ENCODE measurements at regions not wholly inside any gene's neighbourhood (a gene's known extent, or its start where the extent isn't known, plus 50 kb on each side); places are given as distances from the start of the nearest gene placed in this dataset.

GRCh38 chr2:18230668-18231067, 329.8 kb downstream of the RDH14 start:
- H3K79me2 ChIP-seq (ENCODE audit: low read depth), result no peaks in the 10 kb centered on the region
- intact Hi-C loops (cut with micrococcal nuclease; ENCODE audit: unreplicated experiment), result loop anchor here (10.0 kb wide), 1 partner anchor 144 kb away; no protein-coding TSS in a partner anchor
- H2AFZ ChIP-seq, result no peak overlapping the region
- POLR2A ChIA-PET (ENCODE audit: unreplicated experiment), result no interaction called here
- DNase-seq, result no peak
- H3K27ac ChIP-seq, result no peak overlapping the region
- H3K36me3 ChIP-seq (ENCODE audit: low read depth), result no peaks in the 10 kb centered on the region
- TF ChIP-seq CTCF (conservative IDR thresholded peaks at IDR 0.05) (no peak), EZH2 (IDR thresholded peaks at IDR 0.05; ENCODE audit: low read depth) (no peak)
- no peaks in the 10 kb centered on the region for H3K27me3 ChIP-seq (ENCODE audit: insufficient read depth, low read depth)
- H4K20me1 ChIP-seq (ENCODE audit: insufficient read depth), result no peaks in the 10 kb centered on the region
- H3K4me3 ChIP-seq, result no peak overlapping the region
- peaks cover 8% of the 10 kb centered on the region; the same call in 1 of the 2 replicates for H3K9me3 ChIP-seq (ENCODE audit: insufficient read depth, low read depth)
- no TSS peak for BruUV-seq (replicated peaks)
- H3F3A ChIP-seq (ENCODE audit: insufficient read depth, low read depth), result no peaks in the 10 kb centered on the region; the same call in 1 of the 2 replicates
- H3K4me1 ChIP-seq (replicated peaks; ENCODE audit: insufficient read depth), result peaks cover 29% of the 10 kb centered on the region
- 0 out of 2 replicates have a peak, but pooled peaks cover 3% of the 10 kb centered on the region for H3K9me2 ChIP-seq (ENCODE audit: insufficient read depth)
- H3K4me2 ChIP-seq, result no peak overlapping the region
- CTCF ChIA-PET, result no interaction called here

GRCh38 chr2:18219676-18220075, 340.8 kb downstream of the RDH14 start:
- Histone ChIP-seq H2AFZ (no peak overlapping the region), H3K79me2 (ENCODE audit: low read depth) (no peaks in the 10 kb centered on the region), H3K27me3 (ENCODE audit: insufficient read depth, low read depth) (no peaks in the 10 kb centered on the region), H4K20me1 (ENCODE audit: insufficient read depth) (no peaks in the 10 kb centered on the region), H3K36me3 (ENCODE audit: low read depth) (no peaks in the 10 kb centered on the region), H3K27ac (no peak overlapping the region), H3K4me3 (no peak overlapping the region), H3K9me2 (ENCODE audit: insufficient read depth) (no peaks in the 10 kb centered on the region), H3K4me1 (replicated peaks; ENCODE audit: insufficient read depth) (no peaks in the 10 kb centered on the region), H3F3A (ENCODE audit: insufficient read depth, low read depth) (no peaks in the 10 kb centered on the region), H3K4me2 (no peak overlapping the region), H3K9me3 (ENCODE audit: insufficient read depth, low read depth) (no peaks in the 10 kb centered on the region)
- intact Hi-C loops (cut with micrococcal nuclease; ENCODE audit: unreplicated experiment), result no loop called here
- no TSS peak for BruUV-seq (replicated peaks)
- DNase-seq, result no peak
- ChIA-PET POLR2A (ENCODE audit: unreplicated experiment) (no interaction called here), CTCF (no interaction called here)
- TF ChIP-seq EZH2 (IDR thresholded peaks at IDR 0.05; ENCODE audit: low read depth), result no peak
- no peak; the same call in 1 of the 2 replicates for TF ChIP-seq CTCF (conservative IDR thresholded peaks at IDR 0.05)

GRCh38 chr2:18218160-18218933, 339.9 kb downstream of the KCNS3 start:
- BruUV-seq (replicated peaks), result no TSS peak
- TF ChIP-seq EZH2 (IDR thresholded peaks at IDR 0.05; ENCODE audit: low read depth), result no peak
- no peak for TF ChIP-seq CTCF (conservative IDR thresholded peaks at IDR 0.05)
- H3K27ac ChIP-seq, result no peak overlapping the region
- no peaks in the 10 kb centered on the region for H3K4me1 ChIP-seq (replicated peaks; ENCODE audit: insufficient read depth)
- no peaks in the 10 kb centered on the region for H3K79me2 ChIP-seq (ENCODE audit: low read depth)
- DNase-seq, result no peak
- intact Hi-C loops (cut with micrococcal nuclease; ENCODE audit: unreplicated experiment), result no loop called here
- H3K4me3 ChIP-seq, result no peak overlapping the region
- no peaks in the 10 kb centered on the region for H3K27me3 ChIP-seq (ENCODE audit: insufficient read depth, low read depth)
- H4K20me1 ChIP-seq (ENCODE audit: insufficient read depth), result no peaks in the 10 kb centered on the region
- no peaks in the 10 kb centered on the region for H3K36me3 ChIP-seq (ENCODE audit: low read depth)
- no peaks in the 10 kb centered on the region for H3K9me2 ChIP-seq (ENCODE audit: insufficient read depth)
- CTCF ChIA-PET, result no interaction called here
- no peaks in the 10 kb centered on the region; the same call in 1 of the 2 replicates for H3F3A ChIP-seq (ENCODE audit: insufficient read depth, low read depth)
- no peak overlapping the region for H2AFZ ChIP-seq
- H3K4me2 ChIP-seq, result no peak overlapping the region
- POLR2A ChIA-PET (ENCODE audit: unreplicated experiment), result no interaction called here
- no peaks in the 10 kb centered on the region for H3K9me3 ChIP-seq (ENCODE audit: insufficient read depth, low read depth)

Measured in PC-9 (cell line).